ENCODE measurements at regions not wholly inside any gene's neighbourhood (a gene's known extent, or its start where the extent isn't known, plus 50 kb on each side); places are given as distances from the start of the nearest gene placed in this dataset.

GRCh38 chr10:62620491-62620890, 184.0 kb upstream of the ADO start:
- H3K27me3 Mint-ChIP-seq (ENCODE audit: low read depth), result no peaks in the 10 kb centered on the region
- H3K4me1 Mint-ChIP-seq (ENCODE audit: low read depth), result peaks cover 19% of the 10 kb centered on the region
- H3K36me3 Mint-ChIP-seq (ENCODE audit: low read depth), result no peaks in the 10 kb centered on the region
- H3K9me3 Mint-ChIP-seq (ENCODE audit: low read depth), result no peaks in the 10 kb centered on the region
- DNase-seq (ENCODE audit: low spot score), result no peak
- no peak for TF ChIP-seq CTCF (IDR thresholded peaks at IDR 0.05)
- no peak overlapping the region for H3K27ac Mint-ChIP-seq (ENCODE audit: unreplicated experiment)
- H3K4me3 Mint-ChIP-seq (ENCODE audit: unreplicated experiment), result no peak overlapping the region

- Mint-ChIP-seq H3K4me1 (ENCODE audit: low read depth) (peaks cover 38% of the 10 kb centered on the region), H3K27ac (ENCODE audit: unreplicated experiment) (no peak overlapping the region), H3K27me3 (ENCODE audit: low read depth) (no peaks in the 10 kb centered on the region), H3K9me3 (ENCODE audit: low read depth) (no peaks in the 10 kb centered on the region), H3K4me3 (ENCODE audit: unreplicated experiment) (no peak overlapping the region), H3K36me3 (ENCODE audit: low read depth) (no peaks in the 10 kb centered on the region)
- no peak for DNase-seq (ENCODE audit: low spot score)
- TF ChIP-seq CTCF (IDR thresholded peaks at IDR 0.05), result no peak
These were observed 181.3 kb upstream of the ADO start for GRCh38 chr10:62623223-62623622.

DNA sequence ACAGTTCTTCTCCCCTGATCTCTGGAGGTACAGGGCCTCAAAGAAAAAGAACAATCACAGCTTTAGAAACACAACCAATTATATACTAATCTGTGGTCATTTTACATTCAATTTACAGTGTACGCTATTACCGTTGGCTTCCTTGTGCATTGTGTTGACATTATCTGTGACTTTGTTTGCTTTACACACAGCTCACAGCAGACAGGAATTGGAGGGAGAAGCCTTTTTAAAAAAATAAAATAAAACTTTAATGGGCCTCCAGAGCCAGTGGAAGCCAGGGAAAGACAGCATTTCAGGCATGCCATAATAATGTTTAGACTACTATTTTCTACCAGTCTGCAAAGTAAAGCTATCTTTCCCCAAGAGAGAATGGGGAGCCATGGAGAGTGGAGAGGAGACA, 179.0 kb upstream of the ADO start:
- TF ChIP-seq CTCF (IDR thresholded peaks at IDR 0.05), result no peak
- Mint-ChIP-seq H3K27ac (ENCODE audit: unreplicated experiment) (peak overlapping the region; percentile 82), H3K36me3 (ENCODE audit: low read depth) (no peaks in the 10 kb centered on the region), H3K27me3 (ENCODE audit: low read depth) (no peaks in the 10 kb centered on the region), H3K4me1 (ENCODE audit: low read depth) (peaks cover 28% of the 10 kb centered on the region), H3K9me3 (ENCODE audit: low read depth) (no peaks in the 10 kb centered on the region), H3K4me3 (ENCODE audit: unreplicated experiment) (no peak overlapping the region)
- DNase-seq (ENCODE audit: low spot score), result no peak

DNA sequence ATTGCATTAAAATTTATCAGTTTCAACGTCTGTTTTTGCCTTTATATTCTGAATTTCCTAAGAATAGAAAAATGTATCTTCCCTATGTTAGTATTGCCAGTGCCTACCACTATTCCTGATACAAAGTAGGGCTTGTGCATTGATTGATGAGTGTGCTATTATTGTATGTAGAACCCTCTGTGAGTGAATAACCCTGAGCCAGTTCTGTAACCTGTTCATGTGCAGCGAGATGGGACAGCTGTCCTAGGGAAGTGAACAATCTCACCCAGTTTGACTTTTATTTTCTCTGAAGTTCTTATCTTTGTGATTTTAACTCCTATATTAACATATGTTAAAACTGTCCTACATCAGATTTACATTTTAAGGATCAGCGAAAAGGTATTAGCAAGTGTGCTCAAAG, 178.4 kb upstream of the ADO start:
- no peak overlapping the region for H3K4me3 Mint-ChIP-seq (ENCODE audit: unreplicated experiment)
- no peaks in the 10 kb centered on the region for H3K36me3 Mint-ChIP-seq (ENCODE audit: low read depth)
- no peaks in the 10 kb centered on the region for H3K9me3 Mint-ChIP-seq (ENCODE audit: low read depth)
- H3K27me3 Mint-ChIP-seq (ENCODE audit: low read depth), result no peaks in the 10 kb centered on the region
- no peak for TF ChIP-seq CTCF (IDR thresholded peaks at IDR 0.05)
- no peak for DNase-seq (ENCODE audit: low spot score)
- no peak overlapping the region for H3K27ac Mint-ChIP-seq (ENCODE audit: unreplicated experiment)
- H3K4me1 Mint-ChIP-seq (ENCODE audit: low read depth), result peaks cover 28% of the 10 kb centered on the region

DNA sequence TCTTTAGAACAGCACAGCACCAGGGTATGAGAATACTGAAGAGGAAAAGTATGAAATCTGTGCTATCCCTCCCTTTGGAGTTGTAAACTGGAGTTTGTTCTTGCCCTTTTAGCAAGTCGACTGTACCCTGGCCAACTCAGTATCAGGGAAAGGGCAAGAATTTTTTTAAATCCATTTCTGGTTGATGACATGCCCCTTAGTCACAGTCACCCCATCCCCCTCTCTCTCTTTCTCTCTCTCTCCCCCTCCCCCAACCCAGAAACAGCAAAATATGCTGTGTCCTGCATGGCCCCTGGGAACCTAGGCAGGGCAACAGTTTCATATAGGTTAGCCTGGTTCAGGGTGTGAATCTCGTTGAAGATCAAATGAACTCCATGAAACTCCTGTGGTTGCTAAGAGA, 177.7 kb upstream of the ADO start:
- no peaks in the 10 kb centered on the region for H3K9me3 Mint-ChIP-seq (ENCODE audit: low read depth)
- no peak for TF ChIP-seq CTCF (IDR thresholded peaks at IDR 0.05)
- no peaks in the 10 kb centered on the region for H3K36me3 Mint-ChIP-seq (ENCODE audit: low read depth)
- no peaks in the 10 kb centered on the region for H3K27me3 Mint-ChIP-seq (ENCODE audit: low read depth)
- DNase-seq (ENCODE audit: low spot score), result no peak
- peaks cover 28% of the 10 kb centered on the region for H3K4me1 Mint-ChIP-seq (ENCODE audit: low read depth)
- peak overlapping the region; percentile 77 for H3K27ac Mint-ChIP-seq (ENCODE audit: unreplicated experiment)
- no peak overlapping the region for H3K4me3 Mint-ChIP-seq (ENCODE audit: unreplicated experiment)
